ENCODE measurements at regions not wholly inside any gene's neighbourhood (a gene's known extent, or its start where the extent isn't known, plus 50 kb on each side); places are given as distances from the start of the nearest gene placed in this dataset.
"Not testable (repeated sequence)": the region's sequence is repeated elsewhere in the genome, so short reads cannot be mapped to it uniquely, and the experiment has no call there.

- ATAC-seq (replicated peaks in 1 of 4); H3K4me1 Mint-ChIP-seq; H3K27ac Mint-ChIP-seq; CTCF ChIA-PET; DNase-seq; H3K9me3 ChIP-seq; H3K4me3 Mint-ChIP-seq; POLR2A ChIA-PET; H3K4me1 ChIP-seq (ENCODE audit: control insufficient read depth in 1 of 2, extremely low read depth in 1 of 2, insufficient read depth in 2 of 2, low read length in 2 of 2); H3K4me3 ChIP-seq (ENCODE audit: control insufficient read depth in 1 of 2, extremely low read depth in 1 of 2, low read length in 1 of 2); H3K36me3 Mint-ChIP-seq; H3K27me3 Mint-ChIP-seq; H3K36me3 ChIP-seq (ENCODE audit: control insufficient read depth in 2 of 2, extremely low read depth in 1 of 2, insufficient read depth in 1 of 2, low read length in 1 of 2); H3K9me3 Mint-ChIP-seq; H3K27me3 ChIP-seq (replicated peaks in 1 of 2; ENCODE audit: control insufficient read depth in 2 of 2, extremely low read depth in 1 of 2, insufficient read depth in 2 of 2, low read length in 1 of 2); H3K27ac ChIP-seq (ENCODE audit: low read length): not testable (repeated sequence)
- WGBS (ENCODE audit: insufficient coverage): 0% methylated on average over 1 of the region's 1 CpG
These were observed 1525.3 kb downstream of the RPIA start for GRCh38 chr2:90216801-90217200.

- H3K9me3 Mint-ChIP-seq; H3K4me1 Mint-ChIP-seq; H3K4me1 ChIP-seq (ENCODE audit: control insufficient read depth in 1 of 2, extremely low read depth in 1 of 2, insufficient read depth in 2 of 2, low read length in 2 of 2); H3K9me3 ChIP-seq; ATAC-seq (replicated peaks in 1 of 4); H3K4me3 ChIP-seq (ENCODE audit: control insufficient read depth in 1 of 2, extremely low read depth in 1 of 2, low read length in 1 of 2); H3K4me3 Mint-ChIP-seq; CTCF ChIA-PET; H3K36me3 Mint-ChIP-seq; H3K36me3 ChIP-seq (ENCODE audit: control insufficient read depth in 2 of 2, extremely low read depth in 1 of 2, insufficient read depth in 1 of 2, low read length in 1 of 2); POLR2A ChIA-PET; DNase-seq; H3K27me3 Mint-ChIP-seq; H3K27ac Mint-ChIP-seq; H3K27me3 ChIP-seq (replicated peaks in 1 of 2; ENCODE audit: control insufficient read depth in 2 of 2, extremely low read depth in 1 of 2, insufficient read depth in 2 of 2, low read length in 1 of 2); H3K27ac ChIP-seq (ENCODE audit: low read length): not testable (repeated sequence)
- WGBS (ENCODE audit: insufficient coverage): no CpG with 5 or more reads among the region's 2 CpGs
These were observed 1527.1 kb downstream of the RPIA start for GRCh38 chr2:90218534-90218933.

- H3K36me3 Mint-ChIP-seq; H3K4me1 ChIP-seq (ENCODE audit: control insufficient read depth in 1 of 2, extremely low read depth in 1 of 2, insufficient read depth in 2 of 2, low read length in 2 of 2); H3K4me3 ChIP-seq (ENCODE audit: control insufficient read depth in 1 of 2, extremely low read depth in 1 of 2, low read length in 1 of 2); DNase-seq; H3K4me1 Mint-ChIP-seq; H3K4me3 Mint-ChIP-seq; H3K36me3 ChIP-seq (ENCODE audit: control insufficient read depth in 2 of 2, extremely low read depth in 1 of 2, insufficient read depth in 1 of 2, low read length in 1 of 2); ATAC-seq (replicated peaks in 1 of 4); H3K27ac ChIP-seq (ENCODE audit: low read length); H3K9me3 ChIP-seq; POLR2A ChIA-PET; H3K27me3 Mint-ChIP-seq; H3K27me3 ChIP-seq (replicated peaks in 1 of 2; ENCODE audit: control insufficient read depth in 2 of 2, extremely low read depth in 1 of 2, insufficient read depth in 2 of 2, low read length in 1 of 2); H3K27ac Mint-ChIP-seq: not testable (repeated sequence)
- WGBS (ENCODE audit: insufficient coverage): no CpG with 5 or more reads among the region's 2 CpGs
- CTCF ChIA-PET: interaction anchor here in 1 of 2 donors (0.6 kb wide), 1 partner anchor 1458 kb away, joined by 3 read pairs; no protein-coding TSS in a partner anchor
- H3K9me3 Mint-ChIP-seq: peaks cover 0 to 10% (median 2%) of the 10 kb centered on the region in 3 donors
These were observed 1529.3 kb downstream of the RPIA start for GRCh38 chr2:90220623-90221299.

GRCh38 chr2:90221300-90221651 is 1529.8 kb downstream of the RPIA start:
- Histone ChIP-seq H3K27ac (ENCODE audit: low read length) (no peak overlapping the region), H3K27me3 (replicated peaks in 1 of 2; ENCODE audit: control insufficient read depth in 2 of 2, extremely low read depth in 1 of 2, insufficient read depth in 2 of 2, low read length in 1 of 2) (no peaks in the 10 kb centered on the region), H3K9me3 (no peaks in the 10 kb centered on the region), H3K4me3 (ENCODE audit: control insufficient read depth in 1 of 2, extremely low read depth in 1 of 2, low read length in 1 of 2) (no peak overlapping the region), H3K36me3 (ENCODE audit: control insufficient read depth in 2 of 2, extremely low read depth in 1 of 2, insufficient read depth in 1 of 2, low read length in 1 of 2) (no peaks in the 10 kb centered on the region), H3K4me1 (ENCODE audit: control insufficient read depth in 1 of 2, extremely low read depth in 1 of 2, insufficient read depth in 2 of 2, low read length in 2 of 2) (no peaks in the 10 kb centered on the region)
- Mint-ChIP-seq H3K4me3 (no peak overlapping the region), H3K36me3 (no peaks in the 10 kb centered on the region), H3K27me3 (peaks cover 0 to 8% of the 10 kb centered on the region in 2 donors), H3K27ac (no peak overlapping the region), H3K9me3 (peaks cover 0 to 12% (median 2%) of the 10 kb centered on the region in 3 donors), H3K4me1 (no peaks in the 10 kb centered on the region)
- DNase-seq (no peak), ATAC-seq (replicated peaks in 1 of 4) (no peak)
- CTCF ChIA-PET: no interaction called here
- no CpG with 5 or more reads among the region's 1 CpG for WGBS (ENCODE audit: insufficient coverage)
- POLR2A ChIA-PET: no interaction called here

GRCh38 chr2:90224767-90225166 is 1533.3 kb downstream of the RPIA start:
- CTCF ChIA-PET; ATAC-seq (replicated peaks in 1 of 4); H3K4me1 ChIP-seq (ENCODE audit: control insufficient read depth in 1 of 2, extremely low read depth in 1 of 2, insufficient read depth in 2 of 2, low read length in 2 of 2); H3K27me3 ChIP-seq (replicated peaks in 1 of 2; ENCODE audit: control insufficient read depth in 2 of 2, extremely low read depth in 1 of 2, insufficient read depth in 2 of 2, low read length in 1 of 2); H3K27ac Mint-ChIP-seq; DNase-seq; H3K27ac ChIP-seq (ENCODE audit: low read length); H3K36me3 ChIP-seq (ENCODE audit: control insufficient read depth in 2 of 2, extremely low read depth in 1 of 2, insufficient read depth in 1 of 2, low read length in 1 of 2); H3K9me3 ChIP-seq; H3K36me3 Mint-ChIP-seq; POLR2A ChIA-PET; H3K27me3 Mint-ChIP-seq; H3K4me3 Mint-ChIP-seq; H3K4me3 ChIP-seq (ENCODE audit: control insufficient read depth in 1 of 2, extremely low read depth in 1 of 2, low read length in 1 of 2); H3K4me1 Mint-ChIP-seq: not testable (repeated sequence)
- peaks cover 0 to 11% (median 5%) of the 10 kb centered on the region in 3 donors for H3K9me3 Mint-ChIP-seq

- H3K9me3 ChIP-seq; ATAC-seq (replicated peaks in 1 of 4); H3K27me3 Mint-ChIP-seq; CTCF ChIA-PET; H3K4me3 ChIP-seq (ENCODE audit: control insufficient read depth in 1 of 2, extremely low read depth in 1 of 2, low read length in 1 of 2); POLR2A ChIA-PET; H3K4me1 Mint-ChIP-seq; H3K36me3 ChIP-seq (ENCODE audit: control insufficient read depth in 2 of 2, extremely low read depth in 1 of 2, insufficient read depth in 1 of 2, low read length in 1 of 2); DNase-seq; H3K4me3 Mint-ChIP-seq; H3K27ac ChIP-seq (ENCODE audit: low read length); H3K27me3 ChIP-seq (replicated peaks in 1 of 2; ENCODE audit: control insufficient read depth in 2 of 2, extremely low read depth in 1 of 2, insufficient read depth in 2 of 2, low read length in 1 of 2); H3K36me3 Mint-ChIP-seq; H3K9me3 Mint-ChIP-seq; H3K27ac Mint-ChIP-seq; H3K4me1 ChIP-seq (ENCODE audit: control insufficient read depth in 1 of 2, extremely low read depth in 1 of 2, insufficient read depth in 2 of 2, low read length in 2 of 2): not testable (repeated sequence)
- no CpG with 5 or more reads among the region's 5 CpGs for WGBS (ENCODE audit: insufficient coverage)
These were observed 1535.1 kb downstream of the RPIA start for GRCh38 chr2:90226465-90227072.

- H3K36me3 Mint-ChIP-seq: not testable (repeated sequence)
These were observed 1539.7 kb downstream of the RPIA start for GRCh38 chr2:90231199-90231598.

More at GRCh38 chr2:90231199-90231598, 1539.7 kb downstream of the RPIA start:
- H3K9me3 ChIP-seq; H3K27me3 ChIP-seq (replicated peaks in 1 of 2; ENCODE audit: control insufficient read depth in 2 of 2, extremely low read depth in 1 of 2, insufficient read depth in 2 of 2, low read length in 1 of 2); H3K4me3 ChIP-seq (ENCODE audit: control insufficient read depth in 1 of 2, extremely low read depth in 1 of 2, low read length in 1 of 2); H3K9me3 Mint-ChIP-seq; H3K4me3 Mint-ChIP-seq; H3K4me1 ChIP-seq (ENCODE audit: control insufficient read depth in 1 of 2, extremely low read depth in 1 of 2, insufficient read depth in 2 of 2, low read length in 2 of 2); H3K36me3 ChIP-seq (ENCODE audit: control insufficient read depth in 2 of 2, extremely low read depth in 1 of 2, insufficient read depth in 1 of 2, low read length in 1 of 2); DNase-seq; H3K4me1 Mint-ChIP-seq; H3K27ac ChIP-seq (ENCODE audit: low read length); CTCF ChIA-PET; POLR2A ChIA-PET; H3K27me3 Mint-ChIP-seq; ATAC-seq (replicated peaks in 1 of 4); H3K27ac Mint-ChIP-seq: not testable (repeated sequence)
- 100% methylated on average over 1 of the region's 4 CpGs for WGBS (ENCODE audit: insufficient coverage)
